DMS 273 (cell line): ENCODE measurements at regions not wholly inside any gene's neighbourhood (a gene's known extent, or its start where the extent isn't known, plus 50 kb on each side); places are given as distances from the start of the nearest gene placed in this dataset.
"Not testable (repeated sequence)": the region's sequence is repeated elsewhere in the genome, so short reads cannot be mapped to it uniquely, and the experiment has no call there.

Source experiments
- DNase-seq: peaks from one replicate; lab custom pipeline; 2025; ENCODE audit not compliant: unreplicated experiment; lab: John Stamatoyannopoulos, UW

- peak; percentile 76 for DNase-seq
These were observed 255.1 kb downstream of the MAP2K6 start for GRCh38 chr17:69669441-69670178.

GRCh38 chr17:69672924-69673323 is 258.4 kb downstream of the MAP2K6 start:
- DNase-seq = peak; percentile 13

- DNase-seq = no peak
These were observed 262.6 kb downstream of the MAP2K6 start for GRCh38 chr17:69677130-69677529.

- no peak for DNase-seq
These were observed 263.7 kb downstream of the MAP2K6 start for GRCh38 chr17:69678206-69678605.

- DNase-seq = no peak
These were observed 265.3 kb downstream of the MAP2K6 start for GRCh38 chr17:69679829-69680228.

- DNase-seq = no peak
These were observed 269.8 kb downstream of the MAP2K6 start for GRCh38 chr17:69684251-69684650.

- DNase-seq = not testable (repeated sequence)
These were observed 270.7 kb downstream of the MAP2K6 start for GRCh38 chr17:69685150-69685549.

- DNase-seq = no peak
These were observed 276.0 kb downstream of the MAP2K6 start for GRCh38 chr17:69690531-69690930.

GRCh38 chr17:69692171-69692570 is 277.7 kb downstream of the MAP2K6 start:
- no peak for DNase-seq

GRCh38 chr17:69695646-69696045 is 281.1 kb downstream of the MAP2K6 start:
- DNase-seq = no peak

- no peak for DNase-seq
These were observed 282.2 kb downstream of the MAP2K6 start for GRCh38 chr17:69696650-69697049.

- not testable (repeated sequence) for DNase-seq
These were observed 283.9 kb downstream of the MAP2K6 start for GRCh38 chr17:69698352-69698751.

GRCh38 chr17:69702078-69702477 is 287.6 kb downstream of the MAP2K6 start:
- no peak for DNase-seq

GRCh38 chr17:69703751-69704150 is 289.3 kb downstream of the MAP2K6 start:
- no peak for DNase-seq

- no peak for DNase-seq
These were observed 290.4 kb downstream of the MAP2K6 start for GRCh38 chr17:69704935-69705334.

GRCh38 chr17:69706127-69706526 is 291.6 kb downstream of the MAP2K6 start:
- no peak for DNase-seq

GRCh38 chr17:69709441-69709840 is 294.9 kb downstream of the MAP2K6 start:
- no peak for DNase-seq

- no peak for DNase-seq
These were observed 296.4 kb downstream of the MAP2K6 start for GRCh38 chr17:69710926-69711325.

- DNase-seq = no peak
These were observed 297.0 kb downstream of the MAP2K6 start for GRCh38 chr17:69711541-69711940.

GRCh38 chr17:69712801-69713311 is 298.4 kb downstream of the MAP2K6 start:
- DNase-seq = no peak

- no peak for DNase-seq
These were observed 299.3 kb downstream of the MAP2K6 start for GRCh38 chr17:69713815-69714214.

- no peak for DNase-seq
These were observed 300.2 kb downstream of the MAP2K6 start for GRCh38 chr17:69714669-69715068.

- no peak for DNase-seq
These were observed 301.2 kb downstream of the MAP2K6 start for GRCh38 chr17:69715656-69716055.
